NCI-H524 treated with DMSO at 0.1 percent for 48 hours (cell line): ENCODE measurements at regions not wholly inside any gene's neighbourhood (a gene's known extent, or its start where the extent isn't known, plus 50 kb on each side); places are given as distances from the start of the nearest gene placed in this dataset.

Experiments
- DNase-seq: peaks from one replicate; lab custom pipeline; 2025; lab: John Stamatoyannopoulos, UW

GRCh38 chr3:46146548-46146947, 61.6 kb downstream of the CCR1 start:
- no peak for DNase-seq

DNA sequence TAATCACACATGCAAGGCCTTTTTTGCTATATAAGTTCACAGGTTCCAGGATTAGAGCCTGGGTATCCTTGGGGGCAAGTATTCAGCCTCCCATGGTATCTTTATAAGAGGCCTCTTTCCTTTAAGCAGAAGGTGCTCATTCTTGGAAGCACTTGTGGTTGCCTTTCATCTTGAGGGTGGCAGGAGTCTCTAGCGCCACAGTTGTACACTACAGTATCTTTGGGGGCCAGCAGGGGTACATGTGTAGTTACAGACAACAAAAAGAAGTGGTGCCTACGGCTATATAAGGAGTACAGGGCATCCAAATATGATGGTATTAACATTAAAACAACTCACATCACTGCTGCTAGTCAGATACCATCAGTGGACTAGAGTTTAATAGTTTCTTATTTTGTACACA, 62.1 kb downstream of the CCR1 start:
- no peak for DNase-seq

GRCh38 chr3:46145147-46145546, 63.0 kb downstream of the CCR1 start:
- no peak for DNase-seq

- no peak for DNase-seq
Observed at GRCh38 chr3:46143951-46144473, 64.1 kb downstream of the CCR1 start.

DNA sequence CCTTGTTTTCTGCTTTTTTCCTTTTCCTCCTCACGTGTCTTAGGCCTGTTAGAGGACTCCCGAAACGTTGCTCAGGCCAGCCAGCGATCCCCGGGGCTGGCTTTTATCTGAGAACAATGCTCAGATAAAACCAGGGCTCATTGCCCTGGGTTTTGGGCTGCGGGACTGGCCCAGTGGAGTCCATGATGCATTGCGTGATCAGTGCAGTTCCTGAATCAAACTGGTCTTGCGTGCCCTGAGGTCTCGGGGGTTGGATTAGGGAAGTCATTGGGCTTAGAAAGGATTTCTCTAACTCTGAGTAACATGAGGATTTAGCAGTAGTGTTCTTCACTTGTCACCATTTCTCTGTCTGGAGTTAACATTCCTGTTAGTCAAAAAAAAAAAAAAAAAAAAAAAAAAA, 66.3 kb downstream of the CCR1 start:
- no peak for DNase-seq

DNA sequence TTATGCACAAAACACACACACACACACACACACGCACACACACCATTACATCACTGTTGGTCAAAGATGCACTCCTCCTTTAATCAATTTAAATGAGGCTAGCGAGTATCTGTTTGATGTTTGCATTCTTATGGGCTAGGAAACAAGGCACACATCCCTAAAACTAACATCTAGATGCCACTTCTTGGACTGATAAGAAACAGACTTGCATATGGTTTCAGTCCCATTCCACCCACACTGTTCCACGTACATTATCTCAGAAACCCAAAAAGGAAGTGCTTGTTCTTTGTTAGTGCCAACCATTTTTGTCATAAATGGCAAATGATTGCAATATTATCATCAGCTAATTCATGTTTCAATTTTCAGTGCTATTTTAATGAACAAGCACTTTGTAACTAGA, 69.5 kb downstream of the CCR1 start:
- DNase-seq, result no peak

DNA sequence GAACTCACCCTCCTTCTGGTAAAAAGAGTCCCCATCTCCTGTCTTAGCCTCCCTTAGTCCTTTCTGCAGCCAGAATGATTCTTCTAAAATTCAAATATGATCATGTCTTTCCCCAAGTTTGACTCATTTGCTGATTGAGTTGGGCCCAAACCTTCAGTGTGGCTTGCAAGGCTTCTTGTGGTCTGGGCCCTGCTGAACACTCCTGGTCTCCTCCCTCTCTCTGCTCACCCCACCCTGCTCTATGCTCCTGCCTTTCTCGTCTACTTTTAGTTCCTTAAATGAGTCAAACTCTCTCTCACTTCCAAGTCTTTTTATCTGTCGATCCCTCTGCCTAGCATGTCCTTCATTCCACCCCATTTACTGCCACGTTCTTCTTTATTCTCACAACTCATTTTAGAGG, 72.6 kb downstream of the CCR1 start:
- DNase-seq, result no peak

DNA sequence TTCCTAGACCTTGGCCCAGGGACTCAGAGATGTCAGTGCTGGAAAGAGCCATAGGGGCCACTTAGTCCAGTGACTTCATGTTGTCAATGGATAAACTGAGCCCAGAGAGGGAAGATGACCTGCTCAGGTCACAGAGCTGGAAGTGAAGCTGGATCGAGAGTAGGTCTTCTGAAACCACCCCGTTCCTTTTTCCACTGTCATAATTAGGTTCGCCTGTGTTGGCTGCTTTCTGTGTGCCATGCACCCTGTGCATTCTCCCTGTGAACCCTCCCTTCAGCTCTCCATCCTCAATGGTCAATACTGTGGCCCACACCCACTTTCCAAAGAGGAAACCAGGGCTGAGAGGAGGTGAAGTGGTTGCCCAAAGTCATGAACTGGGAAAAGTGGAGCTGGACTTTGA, 74.8 kb downstream of the CCR1 start:
- DNase-seq, result no peak

- no peak for DNase-seq
Observed at GRCh38 chr3:46132565-46132964, 75.5 kb downstream of the CCR1 start.

- DNase-seq, result no peak
Observed at GRCh38 chr3:46131884-46132450, 76.1 kb downstream of the CCR1 start.

DNA sequence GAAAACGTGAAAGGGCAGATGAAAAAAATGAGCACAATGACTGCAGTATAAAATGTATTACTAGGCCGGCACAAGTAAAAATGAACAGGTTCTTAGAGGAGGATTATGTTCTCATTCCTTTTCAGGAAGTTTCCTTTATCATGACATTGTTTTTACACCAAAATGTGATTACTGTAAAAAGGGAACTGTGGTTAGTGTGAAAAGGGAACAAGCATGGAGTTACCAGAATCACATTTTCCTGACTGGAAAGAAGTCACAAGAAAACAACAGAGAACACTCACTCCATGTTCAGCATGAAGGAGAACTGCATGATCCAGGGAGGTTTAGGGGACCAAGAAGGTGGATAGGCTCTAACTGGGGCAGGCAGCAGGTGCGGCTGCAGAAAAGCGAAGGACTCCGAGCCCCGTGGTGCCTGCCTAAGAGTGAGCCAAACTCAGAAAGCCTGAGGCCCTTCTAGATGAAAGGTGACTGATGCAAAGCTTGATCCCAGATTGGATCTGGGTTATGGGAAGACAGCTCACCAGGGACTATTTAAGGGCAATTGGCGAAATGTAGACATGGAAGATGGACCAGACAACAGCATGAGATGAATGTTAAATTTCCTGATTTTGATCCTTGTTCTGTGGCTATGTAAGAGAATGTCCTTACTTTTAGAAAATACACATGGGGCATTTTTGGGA, 77.3 kb downstream of the CCR1 start:
- DNase-seq, result no peak

DNA sequence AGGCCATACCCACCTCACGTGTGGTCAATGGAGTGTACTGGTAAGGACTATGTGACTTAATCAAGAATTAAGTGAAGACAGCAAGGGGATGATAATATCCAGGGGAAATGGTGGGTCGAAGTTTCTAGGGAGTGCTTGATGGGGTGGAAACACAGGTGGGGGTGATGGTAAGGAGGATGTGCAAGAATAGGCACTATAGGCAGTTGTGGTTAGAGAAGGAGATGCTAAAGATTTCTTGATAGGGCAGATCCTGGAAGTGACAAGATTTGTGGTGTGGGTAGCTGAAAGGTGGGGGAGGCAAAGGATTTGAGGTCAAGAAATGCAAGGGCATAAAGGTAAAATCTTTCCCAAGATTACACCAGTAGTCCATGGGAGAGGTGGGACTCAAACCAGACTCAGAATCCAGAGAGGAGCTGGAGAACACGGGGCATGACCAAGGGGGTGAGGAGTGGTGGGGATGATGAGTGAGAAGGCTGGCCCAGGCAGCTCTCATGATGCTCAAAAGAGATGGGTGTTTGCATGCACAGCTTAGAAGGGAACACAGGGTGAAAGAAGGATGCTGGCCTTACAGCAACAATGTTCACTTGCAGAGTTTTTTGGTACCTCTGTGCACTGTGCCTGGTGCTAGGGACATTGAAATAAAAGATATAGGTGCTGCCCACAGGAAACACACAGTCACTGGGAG, 78.4 kb downstream of the CCR1 start:
- DNase-seq, result no peak

DNA sequence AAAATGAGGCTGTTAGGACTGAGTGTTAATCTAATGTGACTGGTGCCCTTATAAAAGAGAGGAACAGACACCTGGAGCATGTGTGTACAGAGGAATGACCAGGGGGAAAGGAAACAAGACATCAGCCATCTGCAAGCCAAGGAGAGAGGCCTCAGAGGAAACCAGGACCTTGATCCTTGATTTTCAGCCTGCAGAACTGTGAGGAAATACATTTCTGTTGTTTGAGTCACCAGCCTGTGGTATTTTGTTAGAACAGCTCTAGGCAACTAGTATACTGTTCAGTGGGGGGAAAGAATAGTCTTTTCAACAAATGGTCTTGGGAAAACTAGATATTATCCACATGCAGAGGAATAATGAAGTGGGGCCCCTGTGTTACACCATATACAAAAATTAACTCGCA, 80.6 kb downstream of the CCR1 start:
- DNase-seq, result no peak

GRCh38 chr3:46124216-46125177, 83.6 kb downstream of the CCR1 start:
- DNase-seq, result no peak

GRCh38 chr3:46123646-46124045, 84.5 kb downstream of the CCR1 start:
- no peak for DNase-seq

DNA sequence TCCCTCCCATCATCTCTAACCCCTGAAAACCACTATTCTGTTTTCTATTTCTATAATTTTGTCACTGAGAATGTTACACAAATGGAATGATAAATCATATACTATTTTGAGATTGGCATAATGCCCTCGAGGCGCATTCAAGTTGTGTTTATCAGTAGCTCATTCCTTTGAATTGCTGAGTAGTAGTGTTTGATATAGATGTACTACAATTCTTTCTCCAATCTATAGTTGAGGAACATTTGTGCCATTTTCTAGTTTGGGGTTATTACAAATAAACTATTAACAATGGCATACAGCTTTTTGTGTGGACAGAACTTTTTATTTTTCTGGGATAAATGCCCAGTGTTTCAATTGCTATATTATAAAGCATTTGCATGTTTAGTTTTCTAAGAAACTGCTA, 86.0 kb downstream of the CCR1 start:
- DNase-seq, result no peak

DNA sequence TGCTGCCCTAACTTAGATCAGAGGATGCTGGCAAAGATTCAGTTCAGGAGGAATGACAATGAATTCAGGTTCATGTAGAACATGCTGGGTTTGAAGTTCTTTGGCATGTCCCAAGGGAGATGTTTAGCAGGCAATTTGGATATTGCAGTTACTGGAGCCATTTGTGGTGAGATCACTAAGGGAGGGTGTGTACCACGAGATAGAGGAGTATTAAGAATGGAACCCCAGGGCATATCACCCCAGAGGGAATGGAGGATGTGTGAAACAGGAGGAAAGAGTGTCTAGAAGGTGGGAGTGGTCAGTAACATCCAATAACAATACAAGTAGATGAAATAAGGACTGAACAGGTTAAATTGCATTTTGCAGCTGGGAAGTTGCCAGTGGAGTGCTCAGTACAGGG, 87.1 kb downstream of the CCR1 start:
- no peak for DNase-seq

DNA sequence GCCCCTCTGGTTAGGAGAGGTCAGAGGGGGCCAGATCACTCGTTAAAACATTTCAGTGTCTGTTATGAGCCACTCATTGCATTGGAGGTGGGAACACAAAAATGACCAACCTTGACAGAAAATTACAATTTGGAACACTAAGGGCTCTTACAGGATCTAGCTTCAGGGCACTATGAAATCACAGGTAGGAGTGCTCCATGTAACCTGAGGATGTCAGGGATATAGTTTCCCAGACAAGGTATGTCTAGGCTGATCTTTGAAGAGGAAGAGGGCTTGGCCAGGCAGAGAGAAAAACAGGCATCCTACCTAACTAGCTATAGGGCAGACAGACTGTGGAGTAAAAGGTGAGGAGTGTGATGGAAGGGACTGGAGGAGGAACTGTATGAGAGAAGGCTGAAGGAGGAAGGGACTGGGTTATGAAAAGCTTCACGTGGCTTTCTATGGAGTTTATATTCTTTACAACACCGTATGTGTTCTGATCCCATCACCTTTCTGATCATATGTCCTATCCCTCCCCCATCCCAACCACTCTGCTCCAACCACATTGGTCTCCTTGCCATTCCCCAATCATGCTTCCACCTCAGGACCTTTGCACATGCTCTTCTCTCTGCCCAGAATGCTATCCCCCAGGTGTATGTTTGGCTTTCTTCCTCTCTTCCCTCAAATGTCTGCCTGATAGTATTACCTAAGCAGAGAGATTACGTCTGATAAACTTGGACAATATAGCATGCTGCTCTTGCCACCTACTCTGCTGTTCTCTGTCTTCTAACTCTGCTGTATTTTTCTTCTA, 88.2 kb downstream of the CCR1 start:
- no peak for DNase-seq

- no peak for DNase-seq
Observed at GRCh38 chr3:46119253-46119652, 88.9 kb downstream of the CCR1 start.

- DNase-seq, result no peak
Observed at GRCh38 chr3:46116996-46117395, 89.7 kb upstream of the XCR1 start.

DNA sequence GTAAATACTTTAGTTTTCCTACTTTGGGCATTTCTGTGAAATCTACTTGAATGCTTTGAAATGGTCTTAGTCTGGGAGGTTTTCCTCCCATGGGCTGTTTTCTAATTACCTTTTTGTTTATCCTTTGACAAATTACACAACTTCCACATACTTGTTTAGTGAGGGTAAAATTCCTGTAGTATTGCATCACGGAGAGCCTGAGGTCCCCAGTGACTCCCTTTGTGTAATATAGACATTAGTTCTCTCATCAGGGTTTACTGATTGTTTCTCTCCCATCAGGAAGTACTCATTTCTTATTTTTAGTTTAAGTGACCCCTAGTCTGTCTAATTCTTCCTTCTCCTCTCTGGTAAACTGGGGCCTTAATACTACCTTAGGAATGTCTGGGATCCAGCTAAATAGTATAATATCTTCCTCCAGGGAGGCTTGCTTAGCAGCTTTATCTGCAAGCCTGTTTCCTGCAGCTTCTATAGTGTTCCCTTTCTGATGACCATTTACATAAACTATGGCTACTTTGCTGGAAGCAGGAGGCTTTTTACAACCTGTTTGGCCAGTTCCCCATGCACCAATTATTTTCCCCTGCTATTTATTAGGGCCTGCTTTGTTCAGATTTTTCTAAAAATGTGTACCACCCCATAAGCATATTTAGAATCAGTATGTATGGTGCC, 87.2 kb upstream of the XCR1 start:
- no peak for DNase-seq
